MM.1S (cell line): ENCODE measurements at regions not wholly inside any gene's neighbourhood (a gene's known extent, or its start where the extent isn't known, plus 50 kb on each side); places are given as distances from the start of the nearest gene placed in this dataset.

ENCODE experiments used
- DNase-seq: peaks from one replicate; pipeline ENCODE4 v3.0.0-alpha.2; 2015
- H2AFZ ChIP-seq: fragments of 300-600 bp; sonication (generic); 2 replicates; pipeline ENCODE4 v1.6.0; 2016; ENCODE audit warnings: antibody characterized with exemption, low read length
- H3F3A ChIP-seq: fragments of 300-600 bp; sonication (generic); 2 replicates; pipeline ENCODE4 v1.6.1; 2016; ENCODE audit warnings: mild to moderate bottlenecking, antibody characterized with exemption, low read length, moderate library complexity, mixed read lengths; ENCODE audit not compliant: insufficient read depth
- H3K27ac ChIP-seq: fragments of 300-600 bp; sonication (generic); 2 replicates; pipeline ENCODE4 v1.5.1; 2016; ENCODE audit warnings: mild to moderate bottlenecking, low read length
- H3K27me3 ChIP-seq: fragments of 300-600 bp; sonication (generic); replicated peaks from 2 replicates; pipeline ENCODE4 v1.6.0; 2016; ENCODE audit warnings: low read length; ENCODE audit not compliant: insufficient read depth
- H3K36me3 ChIP-seq: fragments of 300-600 bp; sonication (generic); replicated peaks from 2 replicates; pipeline ENCODE4 v1.6.1; 2016; ENCODE audit warnings: mild to moderate bottlenecking, low read length, mixed read lengths; ENCODE audit not compliant: insufficient read depth
- H3K4me1 ChIP-seq: fragments of 300-600 bp; sonication (generic); 2 replicates; pipeline ENCODE4 v1.6.1; 2016; ENCODE audit warnings: low read length, mixed read lengths
- H3K4me2 ChIP-seq: fragments of 300-600 bp; sonication (generic); 2 replicates; pipeline ENCODE4 v1.6.0; 2016; ENCODE audit warnings: low read depth, low read length
- H3K4me3 ChIP-seq: fragments of 300-600 bp; sonication (generic); 2 replicates; pipeline ENCODE4 v1.5.1; 2016; ENCODE audit warnings: low read length, mixed read lengths
- H3K79me2 ChIP-seq: fragments of 300-600 bp; sonication (generic); 2 replicates; pipeline ENCODE4 v1.6.1; 2016; ENCODE audit warnings: mixed run types, low read length, mixed read lengths
- H3K9ac ChIP-seq: fragments of 300-600 bp; sonication (generic); 2 replicates; pipeline ENCODE4 v1.6.1; 2016; ENCODE audit warnings: low read length, mixed read lengths
- H3K9me2 ChIP-seq: fragments of 300-600 bp; sonication (generic); replicated peaks from 2 replicates; pipeline ENCODE4 v1.6.1; 2016; ENCODE audit warnings: mild to moderate bottlenecking, low read length, mixed read lengths; ENCODE audit not compliant: insufficient read depth
- H3K9me3 ChIP-seq: fragments of 300-600 bp; sonication (generic); replicated peaks from 2 replicates; pipeline ENCODE4 v1.6.1; 2016; ENCODE audit warnings: mild to moderate bottlenecking, low read length, mixed read lengths; ENCODE audit not compliant: insufficient read depth
- H4K20me1 ChIP-seq: fragments of 300-600 bp; sonication (generic); 2 replicates; pipeline ENCODE4 v1.6.1; 2016; ENCODE audit warnings: mild to moderate bottlenecking, low read length, moderate library complexity, mixed read lengths; ENCODE audit not compliant: insufficient read depth
- CTCF ChIP-seq: fragments of 300-600 bp; sonication (generic); IDR thresholded peaks from 2 replicates; pipeline ENCODE4 v1.5.1; 2016; ENCODE audit warnings: antibody characterized with exemption, low read length, mixed read lengths
- EZH2 ChIP-seq: fragments of 300-600 bp; sonication (generic); optimal IDR thresholded peaks from 2 replicates; pipeline ENCODE3; 2017; ENCODE audit warnings: low read depth, mild to moderate bottlenecking, antibody characterized with exemption, low read length, mixed read lengths
- EZH2phosphoT487 ChIP-seq: fragments of 300-600 bp; sonication (generic); IDR thresholded peaks from 2 replicates; pipeline ENCODE4 v1.6.1; 2018; ENCODE audit warnings: antibody characterized with exemption, low read length

DNA sequence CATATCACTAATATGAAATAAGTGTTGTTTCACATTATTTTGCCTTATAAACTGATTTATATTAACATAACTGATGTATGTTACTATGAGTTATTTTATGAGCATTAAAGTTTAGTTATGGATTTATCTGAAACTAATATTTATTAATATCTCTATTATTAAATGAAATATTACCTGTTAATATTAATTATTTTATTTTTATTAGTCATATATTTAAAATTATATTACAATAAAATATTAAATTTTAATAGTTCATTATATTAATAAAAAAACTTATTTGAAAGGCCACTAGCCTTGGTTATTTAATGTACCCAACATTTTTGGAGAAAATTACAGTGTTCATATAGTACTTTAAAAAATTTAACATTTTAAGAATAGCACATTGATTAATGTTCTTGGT lies 1643.4 kb upstream of the MIR17HG start:
- Histone ChIP-seq H3K36me3 (no peaks in the 10 kb centered on the region), H3K9me2 (no peaks in the 10 kb centered on the region)

GRCh38 chr13:89708013-89708412 lies 1639.5 kb upstream of the MIR17HG start:
- no peak overlapping the region for H3K27ac ChIP-seq
- no peak for DNase-seq
- no peaks in the 10 kb centered on the region for H3K4me1 ChIP-seq
- no peaks in the 10 kb centered on the region for H3F3A ChIP-seq
- no peaks in the 10 kb centered on the region for H3K9me2 ChIP-seq
- H4K20me1 ChIP-seq = no peaks in the 10 kb centered on the region
- no peak overlapping the region for H3K9ac ChIP-seq
- no peak for TF ChIP-seq CTCF
- TF ChIP-seq EZH2 = no peak
- no peak for TF ChIP-seq EZH2phosphoT487
- H3K27me3 ChIP-seq = no peaks in the 10 kb centered on the region
- H3K4me2 ChIP-seq = no peak overlapping the region
- H2AFZ ChIP-seq = no peak overlapping the region
- no peak overlapping the region for H3K4me3 ChIP-seq
- no peaks in the 10 kb centered on the region for H3K36me3 ChIP-seq
- no peaks in the 10 kb centered on the region for H3K79me2 ChIP-seq
- no peaks in the 10 kb centered on the region for H3K9me3 ChIP-seq

More for the DNA sequence above, 1643.4 kb upstream of the MIR17HG start:
- Histone ChIP-seq H3K9me3 (no peaks in the 10 kb centered on the region), H3K4me2 (no peak overlapping the region), H3F3A (no peaks in the 10 kb centered on the region), H3K27me3 (no peaks in the 10 kb centered on the region), H2AFZ (no peak overlapping the region), H3K9ac (no peak overlapping the region), H3K4me1 (no peaks in the 10 kb centered on the region), H3K27ac (no peak overlapping the region), H3K79me2 (no peaks in the 10 kb centered on the region), H3K4me3 (no peak overlapping the region), H4K20me1 (no peaks in the 10 kb centered on the region)
- DNase-seq = no peak
- no peak for TF ChIP-seq EZH2phosphoT487
- TF ChIP-seq CTCF = no peak
- TF ChIP-seq EZH2 = no peak

GRCh38 chr13:89721216-89721615 lies 1626.3 kb upstream of the MIR17HG start:
- Histone ChIP-seq H3K9ac (no peak overlapping the region), H3K27me3 (no peaks in the 10 kb centered on the region), H3K4me2 (no peak overlapping the region), H2AFZ (no peak overlapping the region), H3F3A (no peaks in the 10 kb centered on the region), H3K4me3 (no peak overlapping the region), H3K36me3 (no peaks in the 10 kb centered on the region), H3K4me1 (no peaks in the 10 kb centered on the region), H3K79me2 (no peaks in the 10 kb centered on the region), H4K20me1 (no peaks in the 10 kb centered on the region), H3K9me2 (no peaks in the 10 kb centered on the region), H3K27ac (no peak overlapping the region), H3K9me3 (no peaks in the 10 kb centered on the region)
- DNase-seq = no peak
- TF ChIP-seq EZH2 (no peak), EZH2phosphoT487 (no peak), CTCF (no peak)
